ENCODE measurements at regions not wholly inside any gene's neighbourhood (a gene's known extent, or its start where the extent isn't known, plus 50 kb on each side); places are given as distances from the start of the nearest gene placed in this dataset.
"Not testable (repeated sequence)": the region's sequence is repeated elsewhere in the genome, so short reads cannot be mapped to it uniquely, and the experiment has no call there.

DNA sequence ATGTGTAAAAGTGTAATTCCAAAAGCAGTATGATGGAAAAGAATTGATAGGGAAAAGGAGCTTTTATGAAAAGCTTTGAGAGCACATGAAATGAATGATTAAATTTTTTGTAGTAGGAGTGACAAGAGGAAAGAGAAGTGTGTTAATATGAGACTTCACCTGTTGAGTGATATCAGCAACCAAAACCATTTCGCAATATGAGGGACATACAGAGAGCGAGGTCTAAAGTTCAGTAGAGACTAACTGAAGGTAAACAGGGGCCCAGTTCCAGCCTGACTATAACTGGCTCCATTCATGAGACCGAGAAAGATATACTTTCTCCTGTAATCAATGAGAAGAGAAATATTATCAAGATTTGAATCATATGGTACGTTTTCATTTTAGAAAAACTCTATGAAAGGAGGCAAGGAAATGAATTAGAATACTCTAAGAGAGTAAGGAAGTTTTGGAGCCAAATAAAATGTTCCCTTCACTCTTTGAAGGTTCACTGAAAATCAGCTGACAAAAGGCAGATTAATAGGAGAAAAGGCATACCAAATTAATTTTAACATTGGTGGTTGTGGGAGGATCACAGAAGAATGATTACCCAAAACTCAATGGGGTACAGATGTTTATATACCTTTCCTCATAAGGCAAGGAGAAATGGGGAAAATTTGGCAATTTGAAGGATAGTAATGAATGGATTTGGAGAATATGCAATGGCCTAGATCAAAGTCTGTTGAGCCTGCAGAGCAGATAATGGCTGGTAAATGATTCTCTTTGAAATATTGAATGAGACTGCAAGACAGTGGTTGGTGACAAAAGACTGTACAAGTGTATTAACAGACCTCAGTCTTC is 932.2 kb downstream of the TDRD15 start:
- no peak for DNase-seq (ENCODE audit: low read depth in 4 of 4, low spot score in 1 of 4)

DNA sequence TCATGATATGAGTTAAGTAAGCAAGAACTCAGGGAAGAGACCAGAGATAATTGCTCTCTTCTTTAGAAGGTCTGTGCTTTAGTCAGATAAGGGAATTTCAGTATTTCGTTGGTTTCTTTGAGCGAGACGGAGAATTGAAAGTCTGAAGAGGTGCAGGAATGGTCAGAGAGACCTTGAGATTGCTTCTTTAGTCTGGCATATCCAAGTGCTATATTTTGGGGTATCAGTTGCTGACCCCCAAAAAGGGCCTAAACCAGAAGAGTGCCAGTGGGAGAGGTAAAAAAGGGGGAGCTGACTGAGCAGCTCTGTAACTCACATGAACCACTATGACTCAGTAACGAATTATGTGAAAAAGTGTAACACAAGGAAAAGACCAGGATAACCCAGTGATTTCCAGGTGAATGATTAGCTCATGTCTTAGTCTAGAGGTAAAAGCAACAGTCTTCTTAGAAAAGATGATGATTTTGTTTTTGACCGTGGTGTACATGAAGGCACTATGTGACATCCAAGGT is 932.9 kb downstream of the TDRD15 start:
- no peak for DNase-seq (ENCODE audit: low read depth in 4 of 4, low spot score in 1 of 4)

DNA sequence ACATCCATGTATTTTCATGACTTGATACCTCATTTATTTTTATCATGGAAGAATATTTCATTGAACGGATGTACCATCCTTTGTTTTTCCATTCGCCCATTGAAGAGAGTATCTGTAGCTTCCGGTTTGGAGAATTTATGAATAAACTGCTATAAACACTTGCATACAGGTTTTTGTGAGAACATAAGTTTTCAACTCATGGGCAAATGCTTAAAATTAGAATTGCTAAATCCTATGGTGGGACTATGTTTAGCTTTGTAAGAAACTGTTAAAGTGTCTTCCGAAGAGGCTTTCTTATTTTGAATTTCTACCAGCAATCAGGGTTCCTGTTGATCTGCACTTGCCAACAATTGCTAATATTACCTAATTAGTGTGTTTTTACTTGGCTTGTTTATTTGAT is 938.9 kb downstream of the TDRD15 start:
- no peak for DNase-seq (ENCODE audit: low read depth in 4 of 4, low spot score in 1 of 4)

DNA sequence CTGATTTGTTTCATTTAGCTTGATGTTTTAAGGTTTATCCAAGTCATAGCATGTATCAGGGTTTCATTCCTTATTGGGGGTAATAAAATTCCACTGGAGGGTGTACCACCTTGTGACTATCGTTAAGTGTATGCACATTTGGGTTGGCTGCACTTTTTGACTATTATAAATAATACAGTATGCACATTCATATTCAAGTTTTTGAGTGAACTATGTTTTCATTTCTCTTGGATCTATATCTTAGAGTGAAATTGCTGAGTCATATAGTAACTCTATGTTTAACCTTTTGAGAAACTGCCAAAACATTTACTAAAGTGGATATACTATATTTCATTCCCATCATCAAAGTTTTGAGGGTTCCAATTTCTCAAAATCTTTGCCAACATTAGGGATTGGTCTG is 952.7 kb downstream of the TDRD15 start:
- no peak for DNase-seq (ENCODE audit: low read depth in 4 of 4, low spot score in 1 of 4)

DNA sequence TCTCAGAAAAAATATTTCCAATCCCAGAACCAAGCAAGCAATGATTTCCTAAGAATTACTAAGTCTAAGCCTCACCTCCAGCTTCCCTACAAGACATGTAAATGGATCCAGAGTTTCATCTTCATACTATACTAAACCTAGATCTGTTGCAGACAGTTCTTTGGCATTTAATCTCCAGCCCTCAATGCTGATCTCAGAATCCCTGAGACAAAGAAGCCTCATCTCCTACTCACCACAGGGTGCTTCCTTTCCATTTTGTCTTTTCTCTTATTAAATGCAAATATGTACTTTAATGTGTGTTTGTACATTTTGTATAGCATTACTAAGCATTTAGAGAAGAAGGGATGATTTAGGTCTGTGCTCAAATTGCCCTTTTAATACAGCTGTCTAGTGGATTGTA is 954.9 kb downstream of the TDRD15 start:
- DNase-seq (ENCODE audit: low read depth in 4 of 4, low spot score in 1 of 4): no peak

DNA sequence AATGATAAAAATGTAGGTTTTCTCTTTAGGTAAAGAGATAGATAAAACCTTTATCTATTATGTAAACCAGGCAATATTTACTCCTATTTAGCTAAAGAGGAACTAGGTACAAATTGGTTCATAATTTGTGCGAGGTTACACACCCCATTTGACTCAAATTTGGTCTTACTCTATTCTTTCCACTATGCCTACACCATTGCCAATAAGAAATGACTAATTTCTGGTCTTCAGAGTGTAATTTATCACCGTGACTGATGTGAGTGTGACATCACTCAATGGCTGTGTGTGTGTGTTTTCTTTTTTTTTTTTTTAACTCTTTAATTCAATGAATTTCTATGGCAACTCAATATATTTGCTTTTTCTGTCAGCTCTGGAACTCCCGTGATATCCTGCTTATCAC is 955.8 kb downstream of the TDRD15 start:
- DNase-seq (ENCODE audit: low read depth in 4 of 4, low spot score in 1 of 4): no peak

DNA sequence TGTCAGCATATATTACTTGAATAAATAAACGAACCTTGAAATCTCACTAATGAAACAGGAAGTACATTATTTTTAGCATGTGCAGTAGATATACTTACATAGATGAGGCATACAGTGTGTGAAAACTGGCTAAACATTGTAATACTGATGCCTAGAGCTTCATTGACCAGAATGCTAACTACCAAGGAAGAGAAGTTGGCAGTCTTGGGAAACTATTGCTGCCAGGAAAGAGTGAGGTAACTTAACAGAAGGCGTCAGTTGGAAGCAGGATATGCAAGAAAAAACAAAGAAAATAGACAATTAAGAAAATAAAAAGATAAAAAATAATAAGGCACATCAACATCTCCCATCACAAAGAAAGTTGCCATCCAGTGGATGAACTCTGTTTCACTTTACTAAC is 963.0 kb downstream of the TDRD15 start:
- no peak for DNase-seq (ENCODE audit: low read depth in 4 of 4, low spot score in 1 of 4)

DNA sequence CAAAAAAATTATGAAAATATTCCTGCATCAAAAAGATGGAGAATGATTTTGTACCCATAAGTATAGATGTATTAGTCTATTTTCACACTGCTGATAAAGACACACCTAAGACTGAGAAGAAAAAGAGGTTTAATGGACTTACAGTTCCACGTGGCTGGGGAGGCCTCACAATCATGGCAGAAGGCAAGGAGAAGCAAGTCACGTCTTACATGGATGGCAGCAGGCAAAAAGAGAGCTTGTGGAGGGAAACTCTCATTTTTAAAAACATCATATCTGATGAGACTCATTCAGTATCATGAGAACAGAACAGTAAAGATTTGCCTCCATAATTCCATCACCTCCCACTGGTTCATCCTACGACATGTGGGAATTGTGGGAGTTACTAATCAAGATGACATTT is 979.8 kb downstream of the TDRD15 start:
- DNase-seq (ENCODE audit: low read depth in 4 of 4, low spot score in 1 of 4): not testable (repeated sequence)

DNA sequence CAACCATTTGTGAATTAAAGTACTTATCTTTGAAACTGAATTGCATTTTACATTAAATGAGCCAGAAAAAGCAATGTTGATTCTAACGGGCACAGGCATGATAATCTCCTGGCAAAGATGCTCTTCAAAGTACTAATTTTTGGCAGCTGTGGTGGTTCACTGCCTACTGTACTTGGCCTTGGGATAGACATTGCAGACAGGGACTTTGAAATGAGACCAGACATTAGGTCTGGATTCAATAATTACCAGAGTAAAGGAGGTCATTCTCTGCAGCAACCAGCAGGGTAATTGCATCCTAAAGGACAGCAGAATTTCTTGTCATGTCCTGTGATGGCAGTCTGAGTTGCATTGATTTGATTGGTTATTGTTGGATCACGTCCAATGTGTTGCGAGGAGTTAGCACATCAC is 986.5 kb downstream of the TDRD15 start:
- no peak for DNase-seq (ENCODE audit: low read depth in 4 of 4, low spot score in 1 of 4)

DNA sequence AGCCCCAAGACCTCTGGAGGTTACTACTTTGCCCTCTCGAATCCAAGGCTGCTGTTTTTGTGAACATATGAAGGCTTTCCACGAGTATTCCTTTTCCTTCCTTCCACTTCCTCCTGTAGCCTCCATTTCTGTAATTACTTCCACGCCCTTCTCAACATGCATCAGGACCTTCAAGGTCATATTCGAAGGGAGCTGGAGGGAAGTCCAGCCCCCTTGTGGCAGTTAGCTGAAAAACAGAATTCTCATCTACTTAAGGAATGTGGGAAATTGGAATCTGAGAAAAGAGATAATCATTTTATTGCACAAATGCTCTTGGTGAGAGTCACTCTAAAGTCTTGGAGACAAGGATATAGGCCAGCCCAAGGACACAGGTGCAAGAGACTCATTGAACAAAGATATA is 1000.2 kb downstream of the TDRD15 start:
- no peak for DNase-seq (ENCODE audit: low read depth in 4 of 4, low spot score in 1 of 4)

DNA sequence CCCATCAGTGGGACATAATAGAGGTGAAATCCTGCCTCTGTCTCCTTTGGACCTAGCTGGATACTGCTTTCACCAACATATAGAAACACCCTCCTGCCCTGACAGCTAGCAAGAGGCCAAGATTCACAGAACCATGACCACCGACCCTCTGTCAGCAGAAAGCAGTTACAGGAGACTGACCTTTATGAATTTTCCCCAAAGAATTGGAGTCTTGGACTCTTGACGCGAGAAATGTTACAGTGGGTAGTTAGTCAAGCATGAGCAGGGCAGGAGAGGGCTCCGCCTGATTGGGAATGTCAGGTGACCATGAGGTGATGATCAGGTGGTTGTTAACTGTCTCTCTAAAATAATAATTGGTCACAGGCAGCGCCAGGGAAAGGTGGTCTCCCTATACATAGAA is 1002.3 kb downstream of the TDRD15 start:
- DNase-seq (ENCODE audit: low read depth in 4 of 4, low spot score in 1 of 4): no peak

DNA sequence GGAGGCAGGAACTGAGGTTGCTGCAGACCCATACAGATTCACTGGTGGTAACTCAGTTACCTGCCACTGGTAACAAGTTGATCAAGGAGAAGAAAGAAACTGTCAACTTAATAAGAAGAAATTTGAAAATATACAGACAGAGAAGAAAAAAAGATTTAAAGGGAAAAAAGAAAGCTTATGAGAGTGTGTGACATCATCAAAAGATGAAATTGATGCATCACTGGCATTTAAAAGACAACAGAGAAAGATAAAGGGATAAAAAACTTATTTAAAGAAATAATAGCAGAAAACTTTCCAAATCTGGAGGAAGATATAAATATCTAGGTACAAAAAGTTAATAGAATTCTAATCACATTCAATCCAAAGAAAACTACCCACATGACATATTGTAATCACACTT is 1003.2 kb downstream of the TDRD15 start:
- no peak for DNase-seq (ENCODE audit: low read depth in 4 of 4, low spot score in 1 of 4)

DNA sequence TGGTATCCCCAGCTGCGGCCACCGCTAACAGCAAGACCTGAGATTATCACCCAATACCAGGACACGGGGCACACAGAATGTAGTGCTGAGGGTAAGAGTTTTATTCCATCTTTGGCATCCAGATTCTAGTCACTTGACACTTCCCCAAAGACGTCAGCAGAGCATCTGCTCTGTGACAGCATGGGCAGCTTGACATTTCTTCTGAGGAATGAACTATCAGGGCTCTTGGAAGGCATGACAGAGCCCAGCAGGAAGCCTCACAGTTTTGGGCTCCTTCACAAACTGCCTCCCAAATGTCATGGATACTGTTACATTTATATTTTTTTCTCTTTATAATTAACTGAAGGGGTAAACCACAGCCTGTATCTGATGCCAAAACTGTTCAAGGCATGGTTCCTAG is 1010.7 kb downstream of the TDRD15 start:
- DNase-seq (ENCODE audit: low read depth in 4 of 4, low spot score in 1 of 4): no peak

DNA sequence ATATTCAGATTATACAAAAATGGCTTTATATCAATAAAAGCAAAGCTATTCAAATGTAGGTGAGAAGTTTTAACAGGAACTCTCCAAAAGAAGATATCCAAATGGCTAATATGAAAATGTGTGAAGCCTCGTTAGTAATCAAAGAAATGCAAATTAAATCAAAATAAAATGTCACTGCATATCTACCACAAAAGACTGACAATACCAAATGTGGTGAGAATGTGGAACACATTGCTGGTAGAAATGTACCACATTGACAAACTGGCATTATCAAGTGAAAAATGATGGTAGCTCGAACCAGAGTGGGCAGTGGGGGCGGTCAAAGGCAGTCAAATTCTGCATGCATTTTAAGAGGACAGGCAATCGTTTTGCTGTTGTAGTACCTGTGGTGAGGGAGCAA is 1012.7 kb downstream of the TDRD15 start:
- DNase-seq (ENCODE audit: low read depth in 4 of 4, low spot score in 1 of 4): no peak

DNA sequence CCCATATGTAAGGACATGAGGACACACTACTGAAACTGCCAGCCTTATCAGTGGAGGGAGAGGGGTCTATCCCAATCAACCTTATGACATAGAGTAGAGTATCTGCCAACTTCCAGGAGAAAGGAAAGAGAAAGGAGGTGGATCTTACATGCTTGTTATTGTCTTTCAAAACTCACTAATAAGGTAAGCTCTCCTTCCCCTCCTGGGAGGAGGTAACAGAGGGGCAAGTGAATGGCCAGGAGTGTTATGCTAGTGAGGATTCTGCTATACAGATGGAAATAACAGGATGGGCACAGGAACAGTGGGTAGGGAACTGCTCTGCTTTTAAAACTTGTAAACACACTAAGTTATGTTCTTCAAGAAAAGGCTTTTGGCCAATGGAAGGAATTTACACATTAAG is 1020.1 kb downstream of the TDRD15 start:
- no peak for DNase-seq (ENCODE audit: low read depth in 4 of 4, low spot score in 1 of 4)

DNA sequence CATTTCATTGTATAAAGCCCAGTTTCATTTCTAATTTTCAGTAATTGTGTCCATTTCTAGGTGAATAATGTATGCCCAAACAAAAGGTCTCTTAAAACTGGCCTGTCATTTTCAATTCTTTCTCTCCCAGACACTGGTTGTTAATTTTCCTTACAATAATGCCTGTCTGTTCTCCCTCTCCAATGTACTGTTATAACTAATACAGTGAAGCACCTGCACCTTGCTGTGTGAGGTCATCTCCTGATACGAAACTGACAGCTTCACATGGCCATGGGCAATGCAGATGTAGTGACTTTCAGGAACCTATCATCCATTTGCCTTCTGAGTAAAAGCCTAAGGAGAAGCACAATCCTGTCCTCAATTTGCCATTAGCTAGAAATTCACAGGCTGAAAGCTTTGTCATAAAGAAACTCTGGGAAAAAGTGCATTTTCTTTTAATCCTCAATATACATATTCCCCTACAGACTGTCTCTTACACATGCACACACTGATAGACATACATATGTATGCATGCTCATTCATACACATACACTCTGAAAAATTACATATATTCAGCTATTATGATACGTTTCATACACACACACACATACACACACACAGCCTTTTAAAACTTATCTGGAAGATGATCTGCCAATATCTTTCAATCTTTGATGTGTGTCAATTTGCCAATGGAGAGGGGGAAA is 1030.3 kb downstream of the TDRD15 start:
- DNase-seq (ENCODE audit: low read depth in 4 of 4, low spot score in 1 of 4): no peak

DNA sequence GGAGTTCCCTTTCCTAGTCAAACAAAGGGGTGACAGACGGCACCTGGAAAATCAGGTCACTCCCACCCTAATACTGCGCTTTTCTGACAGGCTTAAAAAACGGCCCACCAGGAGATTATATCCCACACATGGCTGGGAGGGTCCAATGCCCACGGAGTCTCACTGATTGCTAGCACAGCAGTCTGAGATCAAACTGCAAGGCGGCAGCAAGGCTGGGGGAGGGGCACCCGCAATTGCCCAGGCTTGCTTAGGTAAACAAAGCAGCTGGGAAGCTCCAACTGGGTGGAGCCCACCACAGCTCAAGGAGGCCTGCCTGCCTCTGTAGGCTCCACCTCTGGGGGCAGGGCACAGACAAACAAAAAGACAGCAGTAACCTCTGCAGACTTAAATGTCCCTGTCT is 1032.9 kb downstream of the TDRD15 start:
- DNase-seq (ENCODE audit: low read depth in 4 of 4, low spot score in 1 of 4): not testable (repeated sequence)

DNA sequence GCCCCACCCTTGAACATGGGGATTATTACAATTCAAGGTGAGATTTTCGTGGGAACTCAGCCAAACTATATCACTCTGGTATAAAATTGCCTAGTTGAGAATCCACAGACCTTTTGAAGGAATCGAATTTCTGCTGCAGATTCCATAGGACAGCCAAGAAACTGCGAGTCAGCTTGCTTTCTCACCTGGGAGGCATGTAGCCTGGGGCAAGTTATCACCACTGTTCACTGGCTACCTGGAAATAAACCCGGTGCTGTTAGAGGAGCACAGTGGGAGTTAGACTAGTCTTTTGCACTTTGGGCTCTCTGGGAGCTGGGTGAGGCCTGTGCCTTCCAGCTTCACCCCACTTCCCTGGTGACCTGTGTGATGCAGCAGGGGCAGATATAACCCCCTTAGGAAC is 1043.5 kb downstream of the TDRD15 start:
- DNase-seq (ENCODE audit: low read depth in 4 of 4, low spot score in 1 of 4): no peak

DNA sequence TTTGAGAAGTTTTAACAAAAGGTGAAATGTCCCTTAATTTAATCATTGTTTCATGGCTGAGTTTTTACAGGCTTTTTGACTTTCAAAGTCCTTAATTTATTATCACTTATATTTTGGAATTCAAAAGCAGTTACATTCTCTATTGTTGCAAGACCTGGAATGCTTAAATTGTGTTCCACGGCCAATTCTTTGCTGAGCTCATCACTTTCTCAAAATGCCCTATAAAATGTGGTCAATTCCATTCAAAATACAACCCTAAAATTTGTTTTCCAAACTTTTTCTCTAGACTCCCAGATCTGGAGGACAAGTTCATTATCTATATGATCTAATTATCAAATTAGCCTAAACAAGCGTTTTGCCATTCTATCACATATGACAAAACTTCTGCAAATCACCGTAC is 1051.2 kb downstream of the TDRD15 start:
- no peak for DNase-seq (ENCODE audit: low read depth in 4 of 4, low spot score in 1 of 4)

DNA sequence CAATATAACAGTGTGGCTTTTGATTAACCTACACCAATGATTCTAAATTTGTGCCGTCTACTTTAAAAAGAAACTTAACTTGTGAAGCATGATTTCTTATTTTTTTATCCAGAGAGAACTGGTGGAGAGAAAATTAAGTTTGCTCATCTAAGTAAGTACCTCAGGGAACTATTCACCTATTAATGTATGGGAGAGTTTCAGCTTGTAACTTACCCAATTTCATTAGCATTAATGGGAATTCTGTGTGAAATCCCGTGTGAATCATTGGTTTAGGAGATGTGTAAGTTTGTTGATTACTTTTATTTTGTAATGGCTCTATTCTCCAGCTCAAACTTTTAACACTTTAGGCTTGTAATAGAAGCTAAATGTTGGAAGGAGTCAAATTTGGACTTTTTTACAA is 1061.5 kb downstream of the TDRD15 start:
- DNase-seq (ENCODE audit: low read depth in 4 of 4, low spot score in 1 of 4): no peak

DNA sequence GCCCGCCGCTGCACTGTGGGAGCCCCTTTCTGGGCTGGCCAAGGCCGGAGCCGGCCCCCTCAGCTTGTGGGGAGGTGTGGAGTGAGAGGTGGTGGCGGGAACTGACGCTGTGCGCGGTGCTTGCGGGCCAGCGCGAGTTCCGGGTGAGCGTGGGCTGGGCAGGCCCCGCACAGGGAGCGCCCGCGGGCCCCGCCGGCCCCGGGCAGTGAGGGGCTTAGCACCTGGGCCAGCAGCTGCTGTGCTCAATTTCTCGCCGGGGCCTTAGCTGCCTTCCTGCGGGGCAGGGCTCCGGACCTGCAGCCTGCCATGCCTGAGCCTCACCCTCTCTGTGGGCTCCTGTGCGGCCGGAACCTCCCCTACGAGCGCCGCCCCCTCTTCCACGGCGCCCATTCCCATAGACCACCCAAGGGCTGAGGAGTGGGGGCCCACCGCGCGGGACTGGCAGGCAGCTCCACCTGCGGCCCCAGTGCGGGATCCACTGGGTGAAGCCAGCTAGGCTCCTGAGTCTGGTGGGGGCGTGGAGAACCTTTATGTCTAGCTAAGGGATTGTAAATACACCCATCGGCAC is 1062.6 kb downstream of the TDRD15 start:
- DNase-seq (ENCODE audit: low read depth in 4 of 4, low spot score in 1 of 4): not testable (repeated sequence)

DNA sequence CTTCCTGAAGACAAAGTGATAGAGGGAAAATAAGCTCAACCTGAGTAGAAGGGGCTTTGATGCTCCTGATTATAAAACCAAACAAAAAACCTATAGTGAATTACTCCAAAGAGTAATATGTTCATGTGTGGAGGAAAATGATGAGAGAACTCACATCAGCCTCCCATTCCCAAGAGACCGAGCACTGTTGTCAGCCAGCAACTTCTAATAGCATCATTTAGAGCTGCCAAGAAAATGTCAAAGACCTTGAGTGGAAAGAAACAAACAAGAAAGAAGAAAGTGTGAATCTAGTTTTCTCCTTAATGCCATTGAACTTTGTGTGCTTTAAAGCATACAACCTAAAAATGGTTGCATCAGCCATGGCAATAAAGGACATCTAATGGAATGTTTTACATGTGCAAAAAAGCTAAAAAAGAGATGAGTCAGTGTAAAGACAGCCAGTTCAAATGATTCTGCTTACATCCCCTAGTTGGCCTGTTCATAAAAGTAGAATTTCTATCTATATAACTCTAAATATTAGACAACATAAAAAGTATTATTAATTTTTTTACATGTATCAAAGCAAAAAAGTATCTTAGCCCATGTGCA is 1066.2 kb downstream of the TDRD15 start:
- DNase-seq (ENCODE audit: low read depth in 4 of 4, low spot score in 1 of 4): no peak
